Lower lobe of right lung (tissue), 2 donors: ENCODE measurements at regions not wholly inside any gene's neighbourhood (a gene's known extent, or its start where the extent isn't known, plus 50 kb on each side); places are given as distances from the start of the nearest gene placed in this dataset.

Source experiments
- ATAC-seq, 2 donors: fragments of 200-7000 bp; cut with Tn5 transposase; one replicate each; pipeline ENCODE4 v1.9.1; 2020 to 2022; ENCODE audit warnings: mild to moderate bottlenecking in 2 of 2, moderate library complexity in 2 of 2
- DNase-seq: peaks from one replicate; pipeline ENCODE4 v3.0.0-alpha.2; 2020
- H3K27ac ChIP-seq: fragments of 200-600 bp; one replicate; pipeline ENCODE4 v1.8.0; 2022
- H3K27me3 ChIP-seq: fragments of 200-600 bp; one replicate; pipeline ENCODE4 v1.8.0; 2022; ENCODE audit warnings: low read depth
- H3K36me3 ChIP-seq: fragments of 200-600 bp; one replicate; pipeline ENCODE4 v1.8.0; 2022; ENCODE audit warnings: mild to moderate bottlenecking
- H3K4me1 ChIP-seq: fragments of 200-600 bp; one replicate; pipeline ENCODE4 v1.8.0; 2022
- H3K4me3 ChIP-seq: fragments of 200-600 bp; one replicate; pipeline ENCODE4 v1.8.0; 2022; ENCODE audit warnings: mild to moderate bottlenecking
- H3K9me3 ChIP-seq: fragments of 200-600 bp; one replicate; pipeline ENCODE4 v1.8.0; 2022
- intact Hi-C: fragments of 100-400 bp; cut with DNase I; formaldehyde crosslinking; loops from one replicate; pipeline ENCODE4 v1.11.0; 2022
- TF ChIP-seq, protein P1 (sequence below): fragments of 200-600 bp; IDR thresholded peaks from one replicate; pipeline ENCODE4 v1.8.0; 2022; ENCODE audit warnings: antibody characterized with exemption, mild to moderate bottlenecking
- donor health status: DM: no; HTN: yes; CAD: no; lungs with severe emphysema.

DNA sequence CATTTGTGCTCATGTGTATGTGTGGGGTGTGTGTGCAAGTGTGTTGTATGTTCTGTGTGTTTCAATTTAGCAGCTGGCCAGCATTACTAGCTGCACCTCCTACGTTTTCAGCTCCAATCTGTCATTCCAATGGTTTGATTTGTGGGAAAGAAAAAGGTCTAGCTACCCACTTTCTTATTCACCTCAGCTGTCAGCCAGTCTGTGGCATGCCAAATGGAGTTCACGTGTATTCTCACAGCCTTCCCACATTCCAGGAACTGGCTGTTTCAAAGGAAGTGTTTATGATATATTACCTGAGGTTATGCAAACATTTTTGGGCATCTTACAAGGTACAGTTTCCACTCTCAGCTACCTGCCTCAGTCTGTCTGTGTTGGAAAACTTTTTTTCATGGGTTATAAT, 220.2 kb upstream of the CPNE8 start:
- no peaks in the 10 kb centered on the region for H3K36me3 ChIP-seq
- intact Hi-C loops, result no loop called here
- H3K4me1 ChIP-seq, result no peaks in the 10 kb centered on the region
- ATAC-seq, result no peak
- H3K27me3 ChIP-seq, result no peaks in the 10 kb centered on the region
- H3K9me3 ChIP-seq, result no peaks in the 10 kb centered on the region
- no peak overlapping the region for H3K27ac ChIP-seq
- TF ChIP-seq, protein P1, sequence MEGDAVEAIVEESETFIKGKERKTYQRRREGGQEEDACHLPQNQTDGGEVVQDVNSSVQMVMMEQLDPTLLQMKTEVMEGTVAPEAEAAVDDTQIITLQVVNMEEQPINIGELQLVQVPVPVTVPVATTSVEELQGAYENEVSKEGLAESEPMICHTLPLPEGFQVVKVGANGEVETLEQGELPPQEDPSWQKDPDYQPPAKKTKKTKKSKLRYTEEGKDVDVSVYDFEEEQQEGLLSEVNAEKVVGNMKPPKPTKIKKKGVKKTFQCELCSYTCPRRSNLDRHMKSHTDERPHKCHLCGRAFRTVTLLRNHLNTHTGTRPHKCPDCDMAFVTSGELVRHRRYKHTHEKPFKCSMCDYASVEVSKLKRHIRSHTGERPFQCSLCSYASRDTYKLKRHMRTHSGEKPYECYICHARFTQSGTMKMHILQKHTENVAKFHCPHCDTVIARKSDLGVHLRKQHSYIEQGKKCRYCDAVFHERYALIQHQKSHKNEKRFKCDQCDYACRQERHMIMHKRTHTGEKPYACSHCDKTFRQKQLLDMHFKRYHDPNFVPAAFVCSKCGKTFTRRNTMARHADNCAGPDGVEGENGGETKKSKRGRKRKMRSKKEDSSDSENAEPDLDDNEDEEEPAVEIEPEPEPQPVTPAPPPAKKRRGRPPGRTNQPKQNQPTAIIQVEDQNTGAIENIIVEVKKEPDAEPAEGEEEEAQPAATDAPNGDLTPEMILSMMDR, result no peak
- DNase-seq, result no peak
- no peak overlapping the region for H3K4me3 ChIP-seq

DNA sequence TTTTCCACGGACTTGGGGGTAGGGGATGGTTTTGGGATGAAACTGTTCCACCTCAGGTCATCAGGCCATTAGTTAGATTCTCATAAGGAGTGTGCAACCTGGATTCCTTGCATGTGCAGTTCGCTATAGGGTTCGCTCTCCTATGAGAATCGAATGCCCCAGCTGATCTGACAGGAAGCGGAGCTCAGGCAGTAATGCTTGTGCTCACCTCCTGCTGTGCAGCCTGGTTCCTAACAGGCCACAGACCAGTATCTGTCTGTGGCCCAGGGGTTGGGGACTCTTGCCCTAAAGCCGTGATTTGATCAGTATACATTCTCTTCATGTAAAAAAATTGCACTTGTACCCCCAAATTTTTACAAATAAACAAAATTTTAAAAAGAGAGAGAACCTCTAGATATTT, 219.4 kb upstream of the CPNE8 start:
- no peaks in the 10 kb centered on the region for H3K27me3 ChIP-seq
- ATAC-seq (no peak), DNase-seq (no peak)
- no peak overlapping the region for H3K27ac ChIP-seq
- H3K4me1 ChIP-seq, result no peaks in the 10 kb centered on the region
- TF ChIP-seq, protein P1, result no peak
- intact Hi-C loops, result no loop called here
- no peaks in the 10 kb centered on the region for H3K9me3 ChIP-seq
- H3K36me3 ChIP-seq, result no peaks in the 10 kb centered on the region
- H3K4me3 ChIP-seq, result no peak overlapping the region

DNA sequence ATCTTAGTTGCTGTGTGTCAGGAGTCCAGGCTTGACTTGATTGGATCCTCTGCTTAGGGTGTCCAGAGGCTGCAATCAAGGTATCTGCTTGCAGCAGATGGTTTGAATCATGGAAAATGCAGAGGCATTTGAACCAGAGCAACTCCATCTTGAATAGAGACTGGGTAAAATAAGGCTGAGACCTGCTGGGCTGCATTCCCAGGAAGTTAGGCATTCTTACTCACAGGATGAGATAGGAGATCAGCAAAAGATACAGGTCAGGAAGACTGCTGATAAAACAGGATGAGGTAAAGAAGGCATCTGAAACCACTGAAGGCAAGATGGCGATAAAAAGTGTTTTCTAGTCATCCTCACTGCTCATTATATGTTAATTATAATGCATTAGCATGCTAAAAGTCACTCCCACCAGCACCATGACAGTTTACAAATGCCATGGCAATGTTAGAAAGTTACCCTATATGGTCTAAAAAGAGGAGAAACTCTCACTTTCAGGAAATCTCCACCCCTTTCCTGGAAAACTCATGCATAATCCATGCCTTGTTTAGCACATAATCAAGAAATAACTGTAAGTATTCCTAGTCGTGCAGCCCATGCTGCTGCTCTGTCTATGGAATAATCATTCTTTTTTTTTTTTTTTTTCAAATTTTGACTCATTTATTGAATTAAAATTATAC, 218.3 kb upstream of the CPNE8 start:
- ATAC-seq (no peak), DNase-seq (no peak)
- H3K36me3 ChIP-seq, result no peaks in the 10 kb centered on the region
- no peaks in the 10 kb centered on the region for H3K4me1 ChIP-seq
- no peaks in the 10 kb centered on the region for H3K9me3 ChIP-seq
- H3K27ac ChIP-seq, result no peak overlapping the region
- intact Hi-C loops, result no loop called here
- TF ChIP-seq, protein P1, result no peak
- H3K27me3 ChIP-seq, result no peaks in the 10 kb centered on the region
- no peak overlapping the region for H3K4me3 ChIP-seq

DNA sequence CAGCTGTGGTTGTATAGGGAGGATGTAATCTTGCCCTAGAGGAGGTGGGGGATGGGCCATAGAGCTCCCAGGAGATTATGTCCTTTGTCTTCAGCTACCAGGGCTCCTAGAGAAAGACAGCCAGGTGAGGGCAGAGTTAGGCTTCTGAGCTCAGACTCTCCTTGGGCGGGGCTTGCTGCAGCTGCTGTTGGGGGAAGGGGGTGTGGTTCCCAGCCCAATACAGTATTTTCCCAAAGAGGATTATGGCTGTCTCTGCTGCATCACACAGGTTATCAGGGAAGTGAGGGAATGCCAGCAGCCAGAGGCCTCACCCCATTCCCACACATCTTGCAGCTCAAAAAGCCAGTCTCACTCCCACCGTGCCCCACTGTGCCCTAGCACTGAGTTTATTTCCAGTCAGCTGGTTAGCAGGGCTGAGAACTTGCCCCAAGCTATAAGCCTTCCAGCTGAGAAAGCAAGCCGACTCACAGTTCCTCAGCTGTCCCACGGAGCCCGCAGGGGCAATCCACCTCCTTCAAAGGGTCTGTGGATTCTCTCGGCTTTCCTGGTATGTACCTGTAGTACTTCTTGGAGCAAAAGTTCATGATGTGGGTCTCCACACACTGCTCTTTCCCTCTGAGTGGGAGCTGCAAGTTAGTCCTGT, 217.3 kb upstream of the CPNE8 start:
- DNase-seq (no peak), ATAC-seq (no peak)
- no peaks in the 10 kb centered on the region for H3K27me3 ChIP-seq
- intact Hi-C loops, result no loop called here
- H3K4me3 ChIP-seq, result no peak overlapping the region
- TF ChIP-seq, protein P1, result no peak
- no peaks in the 10 kb centered on the region for H3K9me3 ChIP-seq
- no peak overlapping the region for H3K27ac ChIP-seq
- no peaks in the 10 kb centered on the region for H3K36me3 ChIP-seq
- H3K4me1 ChIP-seq, result no peaks in the 10 kb centered on the region

DNA sequence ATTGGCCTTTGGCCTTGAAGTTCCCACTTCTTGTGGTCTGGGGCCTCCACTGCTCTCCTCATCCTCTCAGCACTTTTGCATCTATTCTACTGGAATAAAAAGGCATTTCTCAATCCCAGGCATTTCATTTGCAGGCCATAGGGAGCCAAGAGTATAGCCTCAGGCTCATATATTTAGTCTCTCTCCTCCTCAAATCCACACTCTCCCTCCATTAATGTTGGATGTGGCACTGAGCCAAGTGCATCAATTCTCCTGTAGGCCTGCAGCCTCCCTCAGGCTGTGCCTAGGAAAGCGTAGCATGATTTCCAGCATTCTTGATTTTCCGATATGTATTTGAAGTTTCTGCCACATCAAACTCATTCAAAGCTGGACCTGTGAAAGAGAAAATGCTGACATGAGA, 211.5 kb upstream of the CPNE8 start:
- Histone ChIP-seq H3K27me3 (peaks cover 4% of the 10 kb centered on the region), H3K27ac (no peak overlapping the region), H3K4me3 (no peak overlapping the region), H3K4me1 (no peaks in the 10 kb centered on the region), H3K36me3 (no peaks in the 10 kb centered on the region), H3K9me3 (no peaks in the 10 kb centered on the region)
- intact Hi-C loops, result no loop called here
- TF ChIP-seq, protein P1, result no peak
- DNase-seq (no peak), ATAC-seq (no peak)
